Right kidney (tissue), 1 donor: ENCODE measurements at regions not wholly inside any gene's neighbourhood (a gene's known extent, or its start where the extent isn't known, plus 50 kb on each side); places are given as distances from the start of the nearest gene placed in this dataset.

Experiments
- DNase-seq: peaks from one replicate; pipeline ENCODE4 v3.0.0-alpha.2; 2016

DNA sequence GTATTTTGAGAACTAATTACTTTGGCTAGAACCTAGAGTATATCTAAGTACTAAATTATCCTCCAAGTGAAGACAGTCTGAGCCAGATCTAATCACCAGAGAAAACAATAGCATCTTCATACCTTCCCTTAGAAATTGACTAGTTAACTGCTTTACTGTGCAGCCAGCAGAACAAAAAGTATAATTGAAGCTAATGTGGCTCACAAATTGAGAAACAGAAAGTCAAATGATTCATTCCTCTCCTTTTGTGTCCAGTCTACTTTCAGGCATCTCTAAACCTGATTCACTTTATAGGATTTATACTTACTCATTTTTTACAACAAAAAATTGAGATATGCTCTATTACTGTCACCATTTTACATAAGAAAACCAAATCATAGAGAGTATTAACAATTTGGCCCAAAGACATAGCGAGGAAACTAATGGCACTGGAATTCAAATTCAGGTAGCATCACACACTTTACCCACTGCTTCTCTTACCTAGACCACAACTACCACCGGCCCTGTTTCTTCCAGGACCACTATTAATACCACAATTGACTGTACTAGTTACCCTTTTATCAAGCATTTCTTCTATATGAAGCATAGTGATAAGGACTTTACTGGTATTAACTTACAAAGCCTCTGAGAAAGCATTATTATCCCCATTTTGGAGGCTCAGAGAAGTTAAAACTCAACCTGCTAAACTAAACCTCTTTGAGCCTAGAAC is 1402.6 kb upstream of the TENM4 start:
- DNase-seq = no peak

DNA sequence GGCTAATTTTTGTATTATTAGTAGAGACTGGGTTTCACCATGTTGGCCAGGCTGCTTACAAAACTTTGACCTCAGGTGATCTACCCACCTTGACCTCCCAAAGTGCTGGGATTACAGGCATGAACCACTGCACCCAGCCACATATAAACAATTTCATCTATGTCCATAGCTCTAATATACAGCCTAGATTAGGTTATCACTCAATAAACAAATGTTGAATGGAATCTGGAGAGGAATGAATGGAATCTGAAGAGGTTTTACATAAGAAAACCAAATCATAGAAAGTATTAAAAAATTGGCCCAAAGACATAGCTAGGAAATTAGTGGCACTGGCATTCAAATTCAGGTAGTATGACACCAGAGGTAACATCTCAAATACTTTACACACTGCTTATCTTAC is 1401.4 kb upstream of the TENM4 start:
- no peak for DNase-seq

DNA sequence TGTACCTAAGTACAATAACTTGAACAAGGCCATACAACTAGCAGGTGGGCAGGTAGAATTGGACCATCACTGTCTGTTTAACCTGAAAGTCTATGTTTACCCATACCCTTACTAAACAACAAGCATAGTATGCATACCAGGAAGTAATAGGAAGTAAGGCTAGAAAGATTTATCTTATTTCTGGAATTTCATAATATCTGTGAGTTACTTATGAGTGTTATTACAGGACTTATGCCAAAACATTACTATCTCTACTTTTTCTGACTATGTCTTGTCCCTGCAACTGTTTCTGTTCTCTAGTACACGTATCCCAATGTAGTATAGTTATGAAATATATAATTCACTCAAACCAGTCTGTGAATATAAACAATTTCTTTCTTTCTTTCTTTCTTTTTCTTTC is 1400.8 kb upstream of the TENM4 start:
- no peak for DNase-seq

DNA sequence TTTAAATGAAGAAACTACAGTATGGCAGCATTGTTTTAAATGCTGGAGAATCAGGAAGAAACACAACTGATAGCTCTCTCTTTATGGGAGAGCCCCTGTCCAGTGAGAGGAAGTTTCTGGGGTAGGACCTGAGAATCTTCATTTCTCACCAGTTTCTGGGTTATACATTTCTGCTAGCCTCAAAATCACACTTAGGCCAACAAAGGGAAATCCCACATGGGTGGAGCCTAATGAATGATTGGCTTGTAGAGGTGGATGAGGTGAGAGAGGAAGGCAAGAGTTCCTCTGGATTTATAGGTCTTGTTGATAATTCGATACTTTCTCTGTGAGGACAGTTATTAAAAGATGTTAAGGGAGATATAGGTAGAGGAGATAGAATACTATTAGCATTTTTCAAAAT is 1397.3 kb upstream of the TENM4 start:
- DNase-seq = no peak

DNA sequence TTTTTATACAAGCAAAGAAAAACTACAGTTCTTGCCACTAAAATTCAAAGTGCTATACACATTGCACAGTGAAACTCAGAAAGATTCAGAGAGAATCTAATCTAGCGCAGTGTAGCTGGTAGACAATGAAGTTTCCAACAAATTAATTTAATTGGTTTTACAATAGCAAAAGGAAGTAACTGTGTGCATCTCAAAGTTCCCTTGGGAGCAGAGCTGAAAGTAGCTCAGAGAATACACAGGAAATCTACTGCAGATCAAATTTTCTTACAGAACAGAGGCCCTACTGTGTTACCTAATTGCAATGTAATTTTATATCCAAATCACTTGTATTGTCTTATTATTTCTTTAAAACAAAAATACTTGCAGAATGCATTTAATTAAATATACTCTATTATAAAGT is 1396.2 kb upstream of the TENM4 start:
- DNase-seq = no peak

DNA sequence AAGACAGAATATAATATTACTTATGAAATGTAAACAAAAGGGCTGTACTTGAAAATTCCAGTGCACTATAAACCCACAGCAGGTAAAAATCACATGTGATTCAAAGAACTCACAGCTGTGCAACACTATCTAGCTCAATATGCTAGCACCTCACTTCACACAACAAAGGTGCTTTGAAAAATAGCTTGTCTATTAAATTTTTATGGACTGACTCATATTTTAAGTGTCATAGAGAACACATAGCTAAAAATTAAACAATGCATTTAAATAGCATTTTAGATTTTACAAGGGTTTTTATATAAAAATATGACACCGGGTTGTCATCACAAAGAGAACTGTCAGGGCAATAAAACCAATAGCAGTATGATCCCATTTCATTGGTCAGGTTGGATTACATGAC is 1390.5 kb upstream of the TENM4 start:
- no peak for DNase-seq

DNA sequence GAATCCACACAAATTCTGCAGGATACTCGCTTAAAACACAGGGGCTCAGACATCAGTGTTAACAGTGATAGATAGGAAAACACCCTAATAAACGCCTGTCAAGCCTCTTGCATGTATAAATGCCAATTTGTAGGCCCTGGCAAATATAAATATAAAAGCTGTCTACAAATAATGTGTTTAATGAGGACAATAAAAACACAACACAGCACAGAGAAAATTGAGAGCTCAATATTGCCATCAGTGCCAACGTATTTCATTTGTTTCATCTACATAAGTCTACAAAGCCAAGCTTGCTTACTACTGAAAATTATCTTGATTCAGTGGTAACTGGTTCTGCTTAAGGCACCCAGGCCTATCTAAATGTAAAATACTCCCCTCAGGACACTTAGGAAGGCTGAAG is 1387.0 kb upstream of the TENM4 start:
- no peak for DNase-seq

DNA sequence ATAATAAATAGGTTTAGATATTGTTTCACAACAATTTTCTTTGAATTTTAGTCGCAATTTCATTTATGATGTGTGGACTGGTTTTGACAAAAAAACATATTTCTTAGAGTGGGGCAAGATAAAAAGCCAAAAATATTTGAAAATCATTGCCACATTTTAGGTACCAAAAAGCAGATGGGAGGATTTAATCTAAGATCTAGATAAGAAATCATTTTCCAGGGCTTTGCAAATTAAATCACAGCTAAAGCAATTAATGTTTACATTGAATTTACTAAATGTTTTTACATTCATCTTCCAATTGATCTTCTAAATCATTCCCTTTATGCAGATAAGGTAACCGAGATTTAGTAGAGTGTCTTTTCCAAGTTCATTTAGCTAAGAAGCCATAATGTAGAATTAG is 1386.0 kb upstream of the TENM4 start:
- DNase-seq = no peak

DNA sequence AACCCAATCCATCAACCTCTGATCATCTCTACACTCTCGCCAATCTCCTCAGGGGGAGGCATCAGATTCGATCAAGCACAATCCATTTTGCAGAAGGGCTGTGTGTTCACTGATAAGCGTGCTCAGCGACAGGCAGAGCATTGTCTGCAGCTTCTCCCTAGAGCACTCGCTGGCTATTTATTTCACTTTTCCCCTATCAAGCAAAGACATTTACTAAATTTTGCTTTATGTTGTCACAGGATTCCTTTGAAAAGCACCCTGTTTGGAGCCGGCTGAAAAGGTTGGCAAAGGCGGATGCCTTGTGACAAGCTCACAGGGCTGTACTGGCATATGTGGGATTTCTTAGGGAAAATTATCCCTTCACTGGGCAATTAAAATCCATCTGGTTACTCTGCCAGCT is 1381.5 kb upstream of the TENM4 start:
- no peak for DNase-seq

DNA sequence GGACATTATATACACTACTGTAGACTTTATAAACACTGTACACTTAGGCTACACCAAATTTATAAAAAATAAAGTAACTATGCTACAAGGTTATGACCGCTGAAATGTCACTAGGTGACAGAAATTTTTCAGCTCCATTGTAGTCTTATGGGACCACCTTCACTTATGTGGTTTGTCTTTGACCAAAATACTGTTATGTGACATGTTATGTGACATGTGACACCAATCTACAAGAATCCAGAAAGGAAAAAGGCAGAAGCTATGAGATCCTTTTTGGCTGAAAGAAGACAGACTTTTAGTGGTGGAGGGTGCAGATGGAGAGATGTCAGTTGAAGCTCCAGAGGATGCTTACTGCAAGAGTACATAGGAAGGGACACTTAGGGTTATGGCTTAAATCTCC is 1378.4 kb upstream of the TENM4 start:
- no peak for DNase-seq

DNA sequence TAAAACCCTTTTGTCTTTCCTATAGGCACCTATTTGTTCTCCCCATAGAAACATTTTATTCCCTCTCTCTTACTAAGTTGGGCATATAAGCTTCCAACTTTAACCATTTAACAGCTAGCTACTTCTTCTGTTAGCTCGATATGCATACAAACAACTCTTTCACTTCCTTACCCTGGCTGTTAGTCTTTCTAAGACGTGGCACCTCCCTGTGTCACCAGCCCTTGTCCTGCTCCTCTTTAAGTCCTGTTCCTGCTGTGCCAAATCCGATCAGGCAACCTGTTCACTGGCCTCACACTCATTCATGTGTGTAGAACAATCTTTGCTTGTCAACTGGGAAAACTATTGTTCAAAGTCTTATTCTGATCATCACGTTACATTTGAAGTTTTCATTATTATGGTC is 1376.1 kb upstream of the TENM4 start:
- DNase-seq = no peak

DNA sequence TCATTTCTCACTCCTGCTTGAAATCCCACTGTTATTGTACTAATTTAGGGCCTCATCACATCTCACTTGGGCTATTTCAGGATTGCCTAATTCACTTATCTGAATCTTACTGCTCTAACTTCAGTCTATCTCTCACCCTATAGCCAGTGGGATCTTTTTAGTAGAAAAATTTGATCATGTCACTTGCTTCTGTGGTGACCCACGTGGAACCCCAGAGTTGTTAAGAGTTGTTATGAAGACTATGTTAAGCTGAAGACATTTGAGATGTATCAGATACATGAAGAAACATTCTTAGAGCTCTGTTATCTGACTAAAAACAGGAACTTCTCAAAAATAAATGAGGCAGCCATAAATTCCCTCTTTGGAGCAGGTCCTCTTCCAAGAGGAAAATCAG is 1375.6 kb upstream of the TENM4 start:
- DNase-seq = no peak

DNA sequence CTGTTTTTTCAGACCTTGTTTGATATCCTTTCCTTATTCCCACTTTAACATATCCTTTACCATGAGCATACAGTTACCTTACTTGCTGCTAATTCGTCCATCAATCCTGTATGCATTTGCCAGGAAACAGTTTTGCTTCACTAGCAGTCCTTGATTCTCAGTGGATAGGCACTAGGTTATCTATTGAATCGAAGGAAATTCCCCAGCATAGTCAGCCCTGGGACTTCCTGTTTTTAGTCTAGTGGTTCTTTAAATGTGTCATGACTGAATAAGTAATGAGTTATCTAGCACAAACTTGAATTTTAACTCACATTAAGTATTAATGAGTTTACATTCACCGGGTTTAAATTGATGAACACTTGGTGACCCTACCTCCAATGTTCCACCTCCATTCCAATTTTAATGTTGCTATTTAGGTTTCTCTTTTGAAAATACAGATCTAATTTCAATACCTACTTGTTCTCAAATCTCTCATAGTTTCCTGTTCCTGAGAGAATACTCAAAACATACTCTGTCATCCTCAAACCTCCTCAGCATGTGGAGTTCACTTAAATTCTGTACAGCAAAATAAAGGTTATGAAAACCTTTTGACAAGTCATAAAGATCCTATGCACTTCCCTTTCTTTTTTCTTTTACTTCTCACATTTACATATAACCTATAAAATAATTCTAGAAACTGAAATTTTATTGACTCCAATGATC is 1375.1 kb upstream of the TENM4 start:
- DNase-seq = no peak

DNA sequence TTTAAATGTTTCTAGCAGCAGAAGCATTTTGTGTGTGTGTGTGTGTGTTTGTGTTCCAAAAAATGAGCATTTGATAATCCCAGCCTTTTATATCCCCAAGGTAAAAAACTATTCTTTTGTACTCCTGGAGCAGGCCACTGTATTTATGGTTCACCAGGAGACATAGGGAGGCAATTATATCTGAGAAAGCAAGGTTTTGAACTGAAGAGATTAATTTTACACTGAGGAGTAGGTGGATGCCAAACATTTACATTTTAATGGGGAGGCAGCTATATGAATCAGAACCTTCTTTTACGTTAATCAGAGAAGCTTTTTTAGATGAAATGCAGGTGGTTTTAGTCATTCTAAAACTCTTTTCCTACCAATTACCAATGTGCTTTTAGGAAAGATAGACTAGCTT is 1374.0 kb upstream of the TENM4 start:
- no peak for DNase-seq

DNA sequence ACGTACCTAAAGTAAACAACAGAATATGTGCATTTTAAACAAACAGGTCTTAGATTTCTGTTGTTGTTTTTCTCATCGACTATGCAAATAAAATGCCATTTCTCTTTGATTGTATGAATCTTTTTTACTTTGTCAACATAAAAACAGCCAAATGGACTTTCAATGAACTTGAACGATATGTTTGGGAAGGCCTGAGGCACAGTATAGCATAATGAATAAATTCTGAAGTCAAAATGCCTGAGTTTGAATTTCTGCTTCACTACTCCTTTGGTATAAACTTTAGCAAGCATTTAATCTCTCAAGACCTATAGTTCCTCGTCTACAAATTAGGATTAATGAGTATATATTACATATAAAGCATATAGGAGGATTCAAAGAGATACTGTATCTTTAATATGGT is 1369.9 kb upstream of the TENM4 start:
- DNase-seq = no peak

DNA sequence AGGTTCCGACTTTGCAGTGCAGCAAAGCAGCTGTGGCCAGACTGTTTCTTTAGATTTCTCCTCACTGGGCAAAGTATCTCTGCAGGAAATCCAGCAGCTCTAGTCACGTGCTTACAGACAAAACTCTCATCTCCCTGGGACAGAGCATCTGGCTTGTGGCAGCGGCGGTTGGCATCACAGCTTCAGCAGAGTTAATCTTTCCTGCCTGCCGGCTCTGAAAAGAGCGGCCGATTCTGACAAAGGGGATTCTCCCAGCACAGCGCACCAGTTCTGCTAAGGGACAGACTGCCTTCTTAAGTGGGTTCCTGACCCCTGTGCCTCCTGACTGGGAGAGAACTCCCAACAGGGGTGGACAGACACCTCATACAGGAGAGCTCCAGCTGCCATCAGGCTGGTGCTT is 1357.3 kb upstream of the TENM4 start:
- DNase-seq = no peak

DNA sequence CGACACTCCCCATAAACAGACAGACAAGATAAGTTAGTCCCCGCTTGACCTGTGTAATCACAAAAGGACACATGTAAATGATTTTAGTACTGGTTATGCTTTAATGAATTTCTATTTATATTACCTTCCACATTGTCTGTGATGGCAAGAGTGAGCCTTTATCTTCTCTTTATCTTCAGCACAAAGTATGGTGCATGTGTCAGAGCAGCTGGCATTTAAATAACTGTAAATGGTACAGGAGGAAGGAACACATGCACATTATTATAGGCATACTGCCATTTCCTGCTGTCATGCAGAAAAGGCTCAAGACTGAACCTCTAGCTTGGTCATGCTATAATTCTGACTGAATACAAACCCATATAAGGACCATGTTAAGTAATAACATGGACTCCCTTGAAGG is 1342.7 kb upstream of the TENM4 start:
- no peak for DNase-seq

DNA sequence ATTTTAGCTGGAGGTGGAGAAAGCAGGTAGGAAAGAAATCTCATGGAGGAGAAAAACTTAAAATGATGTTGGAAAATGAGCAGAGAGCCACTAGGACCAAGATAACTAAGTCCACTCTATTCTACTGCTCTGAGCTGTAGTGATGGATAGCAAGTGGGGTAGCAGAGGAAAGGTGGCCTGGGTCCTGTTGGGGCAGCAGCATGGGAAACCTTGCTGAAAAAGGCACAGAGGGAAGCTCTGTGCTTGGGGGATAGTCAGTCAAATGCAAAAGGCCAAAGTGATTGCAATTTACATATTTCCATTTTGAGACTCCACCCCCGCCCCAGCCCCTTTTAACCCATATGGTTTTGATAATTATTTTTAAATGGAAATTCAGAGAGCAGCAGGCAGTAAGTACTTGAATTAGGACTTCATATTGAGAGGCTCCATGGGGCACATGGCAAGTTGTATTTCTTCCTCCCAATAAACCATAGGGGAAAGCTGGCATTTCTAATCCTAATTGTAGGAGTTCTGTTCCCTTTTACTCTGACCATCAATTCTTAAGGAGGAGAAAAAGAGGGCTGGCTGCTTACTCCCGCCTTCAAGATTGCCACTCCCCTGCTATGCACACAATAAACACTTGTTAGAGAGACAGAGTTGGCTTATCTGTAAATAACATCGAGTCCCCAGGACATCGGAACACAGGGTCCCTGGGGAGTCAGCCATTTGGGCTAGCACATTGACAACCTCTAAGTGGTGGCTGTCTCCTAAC is 1341.5 kb upstream of the TENM4 start:
- no peak for DNase-seq

DNA sequence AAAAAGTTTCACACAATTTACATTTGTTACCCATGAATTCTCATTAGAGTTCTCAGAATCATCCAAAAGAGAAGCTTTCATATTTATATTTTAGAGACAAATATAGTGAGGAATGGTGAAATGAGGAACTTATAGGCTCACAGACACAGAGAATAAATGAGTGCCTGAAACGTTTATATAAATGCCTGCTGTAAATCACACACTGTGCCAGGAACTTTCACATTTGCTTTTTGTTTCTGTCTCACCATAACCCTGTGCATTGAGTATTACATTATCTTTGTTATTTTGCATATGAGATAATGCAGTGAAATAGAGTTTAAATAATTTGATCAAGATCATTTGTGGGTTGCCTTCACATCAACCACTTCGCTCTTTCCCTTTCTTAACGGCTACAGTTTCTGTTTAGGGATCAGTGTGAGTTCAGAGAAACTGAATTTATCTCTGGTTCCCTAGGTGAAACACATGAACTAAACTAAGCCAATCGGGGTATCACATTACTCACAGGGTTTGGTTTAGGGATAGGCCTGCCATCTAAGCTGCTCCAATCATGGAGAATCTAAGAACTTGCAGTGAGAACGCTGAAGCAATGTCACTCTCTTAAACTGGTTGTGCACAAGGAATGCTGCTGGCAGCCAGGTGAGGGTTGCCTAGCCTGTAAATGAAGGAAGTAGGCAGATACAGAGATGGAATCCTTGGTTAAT is 1339.2 kb upstream of the TENM4 start:
- DNase-seq = no peak

DNA sequence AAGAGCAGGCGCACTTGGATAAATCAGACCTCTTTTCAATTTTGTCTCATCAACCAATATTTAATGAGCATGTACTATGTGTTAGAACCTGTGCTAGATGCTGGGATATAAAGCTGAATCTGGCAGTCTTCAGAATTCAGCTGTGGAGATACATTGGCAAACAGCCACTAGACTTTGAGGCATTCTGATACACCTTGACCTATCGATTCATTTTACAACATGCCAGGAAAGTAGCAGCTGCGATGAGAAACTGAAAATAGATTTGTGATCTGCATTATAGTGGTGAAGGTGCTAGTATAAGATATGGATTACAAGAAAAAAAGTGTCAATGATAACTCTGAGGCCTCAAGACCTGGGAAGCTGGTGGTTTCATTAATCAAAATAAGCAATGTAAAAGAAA is 1338.1 kb upstream of the TENM4 start:
- DNase-seq = no peak

DNA sequence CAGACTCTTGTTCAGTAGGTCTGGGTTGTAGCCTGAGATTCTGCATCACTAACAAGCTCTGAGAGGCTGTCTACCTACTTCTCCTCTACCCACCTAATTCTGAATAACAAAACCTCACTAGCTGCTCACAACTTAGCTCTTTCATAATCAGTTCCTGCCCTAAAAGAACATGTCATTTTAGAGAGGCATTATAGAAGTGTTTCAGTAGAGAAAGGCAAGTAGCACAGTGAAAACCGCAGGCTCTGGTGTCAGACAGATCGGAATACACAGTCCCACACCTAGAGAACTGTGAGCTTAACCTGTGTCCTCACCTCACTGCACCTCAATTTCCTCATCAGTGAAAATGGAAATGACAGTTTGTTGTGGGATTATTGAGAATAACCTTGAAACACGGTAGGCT is 1337.6 kb upstream of the TENM4 start:
- DNase-seq = no peak

DNA sequence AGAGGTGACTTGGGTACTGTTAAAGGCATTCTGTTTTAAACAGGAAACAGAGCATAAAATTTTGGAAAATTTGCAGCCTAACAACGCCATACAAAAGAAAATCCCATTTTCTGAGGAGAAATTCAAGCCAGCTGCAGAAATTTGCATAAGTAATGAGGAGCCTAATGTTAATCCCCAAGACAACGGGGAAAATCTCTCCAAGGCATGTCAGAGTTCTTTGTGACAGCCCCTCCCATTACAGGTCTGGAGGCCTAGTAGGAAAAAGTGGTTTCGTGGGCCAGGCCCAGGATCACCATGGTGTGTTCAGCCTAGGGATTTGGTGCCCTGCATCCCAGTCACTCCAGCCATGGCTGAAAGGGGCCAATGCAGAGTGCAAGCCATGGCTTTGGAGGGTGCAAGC is 1333.1 kb upstream of the TENM4 start:
- no peak for DNase-seq

DNA sequence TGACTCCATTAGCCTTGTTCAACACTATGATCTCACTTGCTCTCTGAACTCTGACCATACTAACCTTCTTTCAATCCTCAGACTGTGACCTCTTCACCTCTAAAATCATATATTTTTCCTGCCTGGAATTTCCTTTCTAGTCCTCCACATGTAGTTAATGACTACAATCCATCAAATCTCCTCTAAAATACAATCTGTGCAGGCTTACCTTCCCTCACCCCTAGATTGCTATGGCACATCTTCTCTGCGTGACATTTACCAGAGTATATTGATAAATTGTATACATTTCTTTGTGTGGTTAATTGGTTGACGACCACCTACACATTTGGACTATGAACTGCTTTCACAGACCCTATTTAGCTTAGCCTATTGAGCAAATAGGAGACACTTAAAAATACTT is 1330.2 kb upstream of the TENM4 start:
- no peak for DNase-seq
